ENCODE measurements at regions not wholly inside any gene's neighbourhood (a gene's known extent, or its start where the extent isn't known, plus 50 kb on each side); places are given as distances from the start of the nearest gene placed in this dataset.

DNA sequence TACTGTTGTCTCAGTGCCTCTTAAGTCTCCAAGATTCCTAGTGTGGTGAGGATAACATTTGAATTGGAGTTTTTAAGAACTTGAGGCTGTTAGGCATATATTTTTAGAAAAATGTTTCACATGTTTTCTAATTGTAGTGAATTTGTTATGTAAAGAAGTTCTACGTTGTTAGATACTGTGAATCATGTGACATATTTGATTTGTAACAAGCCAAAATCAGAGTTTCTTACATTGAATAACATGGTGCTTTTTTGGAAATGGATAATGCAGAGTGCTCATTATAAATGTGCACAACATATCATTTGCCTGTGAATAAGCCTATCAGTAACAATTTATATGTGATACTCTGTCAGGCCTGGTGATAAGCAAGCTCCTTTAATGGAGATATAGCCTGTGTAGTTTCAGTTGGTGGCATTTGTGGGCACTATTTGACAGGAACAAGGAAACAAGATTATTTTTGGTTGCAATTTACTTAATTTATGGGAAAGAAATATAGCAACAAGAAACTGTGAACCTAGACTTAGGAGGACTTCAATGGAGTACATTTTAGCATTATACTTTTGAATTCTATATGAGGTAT, 328.8 kb downstream of the ARPP21 start:
- H3K36me3 ChIP-seq (ENCODE audit: control insufficient read depth in 2 of 2, extremely low read depth in 1 of 2, insufficient read depth in 2 of 2, low read length in 2 of 2) = no peaks in the 10 kb centered on the region
- H3K79me2 ChIP-seq (ENCODE audit: control insufficient read depth, insufficient read depth, low read length) = no peaks in the 10 kb centered on the region
- TF ChIP-seq POLR2A (IDR thresholded peaks at IDR 0.05; ENCODE audit: low read depth, low read length) = no peak
- no peak for TF ChIP-seq GATA2 (IDR thresholded peaks at IDR 0.05; ENCODE audit: insufficient read depth, insufficient read length, low read depth, low read length)
- no peak for TF ChIP-seq MAX (IDR thresholded peaks at IDR 0.05; ENCODE audit: insufficient read depth, insufficient read length)
- no peak for TF ChIP-seq FOS (IDR thresholded peaks at IDR 0.05; ENCODE audit: borderline replicate concordance, insufficient read depth, low read length)
- TF ChIP-seq POLR2AphosphoS5 (IDR thresholded peaks at IDR 0.05; ENCODE audit: insufficient read depth, low read depth, low read length) = no peak
- TF ChIP-seq JUN (IDR thresholded peaks at IDR 0.05; ENCODE audit: borderline replicate concordance, insufficient read depth, insufficient read length, low read depth) = no peak
- no peak for TF ChIP-seq EZH2 (IDR thresholded peaks at IDR 0.05; ENCODE audit: borderline replicate concordance, low read depth, low read length, severe bottlenecking)
- TF ChIP-seq MYC (IDR thresholded peaks at IDR 0.05; ENCODE audit: low read depth, low read length) = no peak
- no peak for TF ChIP-seq CTCF (IDR thresholded peaks at IDR 0.05; ENCODE audit: extremely low read depth in 1 of 2, insufficient read depth in 1 of 2, low read depth in 1 of 2, low read length in 2 of 2)
- H4K20me1 ChIP-seq (replicated peaks; ENCODE audit: control insufficient read depth, extremely low read depth, insufficient read depth, low read length) = no peaks in the 10 kb centered on the region
- H3K9me3 ChIP-seq (replicated peaks; ENCODE audit: control insufficient read depth, insufficient read depth, low read length) = no peaks in the 10 kb centered on the region
- DNase-seq (ENCODE audit: low read depth, low spot score) = no peak
- intact Hi-C loops (cut with micrococcal nuclease) (no loop called here), dilution Hi-C loops (cut with MboI; ENCODE audit: extremely low pct_ligation_motif_present, low sequenced_read_pairs) (no loop called here)
- H3K27ac ChIP-seq (ENCODE audit: insufficient read depth, low read depth, low read length) = no peak overlapping the region
- H3K9ac ChIP-seq (replicated peaks; ENCODE audit: extremely low read depth, insufficient read depth, low read length) = no peak overlapping the region
- no peak overlapping the region for H3K4me3 ChIP-seq (replicated peaks in 1 of 3; ENCODE audit: insufficient read depth in 1 of 3, low read depth in 1 of 3, low read length in 3 of 3)
- FAIRE-seq = no peak
- no peak overlapping the region for H3K4me2 ChIP-seq (ENCODE audit: insufficient read depth, low read length)
- ChIA-PET CTCF (interaction anchor here (1.0 kb wide), 1 partner anchor 732 kb away, joined by 3 read pairs; no protein-coding TSS in a partner anchor), POLR2A (no interaction called here)
- peaks cover 0 to 5% of the 10 kb centered on the region in 2 experiments for H3K27me3 ChIP-seq (ENCODE audit: control insufficient read depth in 2 of 2, insufficient read depth in 2 of 2, low read length in 2 of 2)
- H3K9me1 ChIP-seq (replicated peaks; ENCODE audit: control insufficient read depth, extremely low read depth, insufficient read depth, low read length) = no peaks in the 10 kb centered on the region
- no TSS peak for BruUV-seq (replicated peaks)
- H3K4me1 ChIP-seq (ENCODE audit: control insufficient read depth, extremely low read depth, insufficient read depth, low read length) = no peaks in the 10 kb centered on the region
- no peak overlapping the region for H2AFZ ChIP-seq (ENCODE audit: low read depth, low read length)
